GM20431 (cell line): ENCODE measurements at regions not wholly inside any gene's neighbourhood (a gene's known extent, or its start where the extent isn't known, plus 50 kb on each side); places are given as distances from the start of the nearest gene placed in this dataset.
"Not testable (repeated sequence)": the region's sequence is repeated elsewhere in the genome, so short reads cannot be mapped to it uniquely, and the experiment has no call there.

Experiments
- in situ Hi-C: fragments of 300-500 bp; cut with MseI, MboI; formaldehyde crosslinking; loops from one replicate; pipeline ENCODE4 v1.15.0; 2020; ENCODE audit warnings: low sequenced_read_pairs; ENCODE audit not compliant: unreplicated experiment

GRCh38 chr5:42950456-42951292 is 89.4 kb downstream of the ANXA2R start:
- in situ Hi-C loops: no loop called here

GRCh38 chr5:42950116-42950455 is 90.0 kb downstream of the ANXA2R start:
- in situ Hi-C loops: no loop called here

- in situ Hi-C loops: no loop called here
Measured at GRCh38 chr5:42949348-42950115, 90.6 kb downstream of the ANXA2R start.

GRCh38 chr5:42948961-42949347 is 91.2 kb downstream of the ANXA2R start:
- in situ Hi-C loops: no loop called here

GRCh38 chr5:42944989-42945388 is 95.1 kb downstream of the ANXA2R start:
- in situ Hi-C loops: no loop called here

GRCh38 chr5:42943931-42944631 is 96.0 kb downstream of the ANXA2R start:
- in situ Hi-C loops: no loop called here

GRCh38 chr5:42940853-42941252 is 99.3 kb downstream of the ANXA2R start:
- in situ Hi-C loops: no loop called here

GRCh38 chr5:42932011-42932410 is 108.1 kb downstream of the ANXA2R start:
- in situ Hi-C loops: not testable (repeated sequence)

GRCh38 chr5:42931451-42931850 is 108.7 kb downstream of the ANXA2R start:
- in situ Hi-C loops: not testable (repeated sequence)

- in situ Hi-C loops: no loop called here
Measured at GRCh38 chr5:42930934-42931333, 109.2 kb downstream of the ANXA2R start.

GRCh38 chr5:42929871-42930270 is 110.2 kb downstream of the ANXA2R start:
- in situ Hi-C loops: no loop called here

GRCh38 chr5:42927730-42928129 is 112.4 kb downstream of the ANXA2R start:
- in situ Hi-C loops: no loop called here

- in situ Hi-C loops: loop anchor here (25.0 kb wide), 1 partner anchor 138 kb away; no protein-coding TSS in a partner anchor
Measured at GRCh38 chr5:42924686-42925085, 113.0 kb upstream of the SELENOP start.

GRCh38 chr5:42924226-42924625 is 112.5 kb upstream of the SELENOP start:
- in situ Hi-C loops: loop anchor here (25.0 kb wide), 1 partner anchor 138 kb away; no protein-coding TSS in a partner anchor

GRCh38 chr5:42923710-42924109 is 112.0 kb upstream of the SELENOP start:
- in situ Hi-C loops: loop anchor here (25.0 kb wide), 1 partner anchor 139 kb away; no protein-coding TSS in a partner anchor

GRCh38 chr5:42919600-42919999 is 107.9 kb upstream of the SELENOP start:
- in situ Hi-C loops: loop anchor here (25.0 kb wide), 1 partner anchor 143 kb away; no protein-coding TSS in a partner anchor

- in situ Hi-C loops: loop anchor here (25.0 kb wide), 1 partner anchor 147 kb away; no protein-coding TSS in a partner anchor
Measured at GRCh38 chr5:42915306-42915866, 103.7 kb upstream of the SELENOP start.

- in situ Hi-C loops: loop anchor here (25.0 kb wide), 1 partner anchor 150 kb away; no protein-coding TSS in a partner anchor
Measured at GRCh38 chr5:42912184-42912798, 100.6 kb upstream of the SELENOP start.
